K562 (cell line): ENCODE measurements at regions not wholly inside any gene's neighbourhood (a gene's known extent, or its start where the extent isn't known, plus 50 kb on each side); places are given as distances from the start of the nearest gene placed in this dataset.

Experiments used
- ATAC-seq: fragments of 200-7000 bp; cut with Tn5 transposase; 3 replicates; pipeline ENCODE4 v1.9.1; 2020; ENCODE audit warnings: moderate library complexity
- BruUV-seq: library from RNA; stranded (reverse); fragments of 400-500 nt; replicated peaks from 2 replicates; lab custom pipeline; 2021; lab: Mats Ljungman, UMichigan
- CTCF ChIA-PET: fragments of 300-600 bp; formaldehyde crosslinking; extraction: SDS; loops from one replicate; lab custom pipeline; 2021; ENCODE audit warnings: low intra/inter-chr PET ratio; lab: Yijun Ruan, JAX
- POLR2A ChIA-PET: fragments of 300-600, 350-650 bp; sonication (Branson Sonifier 250); formaldehyde crosslinking; extraction: SDS; loops from one replicate; lab custom pipeline; 2021; ENCODE audit warnings: antibody characterized with exemption, inconsistent platforms; lab: Yijun Ruan, JAX
- DNase-seq, 4 experiments: peaks; one replicate each; pipeline versions ENCODE4 v3.0.0 to v3.0.0-alpha.2; 2011 to 2018; ENCODE audit warnings: low spot score in 3 of 4, mixed read lengths in 3 of 4; ENCODE audit errors: extremely low read depth in 1 of 4
- FAIRE-seq: peaks from 2 replicates; lab custom pipeline; 2011; peaks lifted over from hg19 to GRCh38; lab: Jason Lieb, UNC
- H2AFZ ChIP-seq: 2 replicates; pipeline ENCODE4 v1.6.0; 2011; ENCODE audit warnings: low read depth, low read length, control low read depth, inconsistent platforms
- H3K27ac ChIP-seq: fragments of 200-600 bp; 3 replicates; pipeline ENCODE4 v1.8.0; 2011; ENCODE audit warnings: low read depth, mild to moderate bottlenecking, control low read depth, inconsistent platforms, low read length, moderate library complexity, mixed read lengths; ENCODE audit errors: extremely low read depth
- H3K27me3 ChIP-seq, 2 experiments: fragments of 300-600 bp in 1 of 2; 2 replicates in 1 of 2; 3 replicates in 1 of 2; pipeline versions ENCODE4 v1.6.0 to v1.8.0; 2011; ENCODE audit warnings: inconsistent platforms in 2 of 2, low read length in 2 of 2, mild to moderate bottlenecking in 1 of 2, mixed read lengths in 1 of 2, moderate library complexity in 1 of 2; ENCODE audit not compliant: control insufficient read depth in 2 of 2, insufficient read depth in 2 of 2
- H3K36me3 ChIP-seq: fragments of 300-600 bp; 3 replicates; pipeline ENCODE4 v1.8.0; 2011; ENCODE audit warnings: mild to moderate bottlenecking, low read length, inconsistent platforms; ENCODE audit not compliant: control insufficient read depth, insufficient read depth
- H3K4me1 ChIP-seq, 2 experiments: fragments of 200-600 bp in 1 of 2; replicated peaks in 1 of 2; 2 replicates in 1 of 2; 3 replicates in 1 of 2; pipeline versions ENCODE4 v1.5.1 to v1.8.0; 2011; ENCODE audit warnings: inconsistent platforms in 2 of 2, low read length in 2 of 2, mild to moderate bottlenecking in 1 of 2, mixed read lengths in 1 of 2, moderate library complexity in 1 of 2; ENCODE audit not compliant: control insufficient read depth in 2 of 2, insufficient read depth in 2 of 2
- H3K4me2 ChIP-seq: 2 replicates; pipeline ENCODE4 v1.6.1; 2011; ENCODE audit warnings: low read length, control low read depth, inconsistent platforms, mixed read lengths; ENCODE audit not compliant: insufficient read depth
- H3K4me3 ChIP-seq: fragments of 200-600 bp; sonication (generic), shearing (Covaris generic); 2 replicates; pipeline ENCODE4 v1.5.1; 2016; ENCODE audit warnings: control low read depth, inconsistent platforms
- H3K79me2 ChIP-seq: fragments of 200-600 bp; 3 replicates; pipeline ENCODE4 v1.8.0; 2011; ENCODE audit warnings: low read length, inconsistent platforms; ENCODE audit not compliant: control insufficient read depth, insufficient read depth
- H3K9ac ChIP-seq, 2 experiments: 2 replicates each; pipeline versions ENCODE4 v1.6.0 to v1.6.1; 2011; ENCODE audit warnings: low read depth in 2 of 2, low read length in 2 of 2, control low read depth in 1 of 2, inconsistent platforms in 1 of 2, mild to moderate bottlenecking in 1 of 2, mixed read lengths in 1 of 2; ENCODE audit not compliant: insufficient read depth in 1 of 2
- H3K9me1 ChIP-seq: one replicate; pipeline ENCODE4 v1.6.0; 2011; ENCODE audit warnings: inconsistent platforms, mild to moderate bottlenecking, low read length, moderate library complexity; ENCODE audit not compliant: control insufficient read depth, insufficient read depth
- H3K9me3 ChIP-seq: replicated peaks from 2 replicates; pipeline ENCODE4 v1.5.1; 2011; ENCODE audit warnings: low read depth, low read length, inconsistent platforms; ENCODE audit not compliant: control insufficient read depth, insufficient read depth
- H4K20me1 ChIP-seq: replicated peaks from 2 replicates; pipeline ENCODE4 v1.6.1; 2011; ENCODE audit warnings: low read length, inconsistent platforms, mixed read lengths; ENCODE audit not compliant: control insufficient read depth, insufficient read depth
- KDM1A ChIP-seq, 2 experiments: fragments of 450-650 bp; IDR thresholded peaks; 2 replicates each; pipeline ENCODE4 v1.6.1; 2016; ENCODE audit warnings: mild to moderate bottlenecking in 2 of 2
- POLR2B ChIP-seq: fragments of 450-650 bp; IDR thresholded peaks from 2 replicates; pipeline ENCODE4 v1.6.1; 2018; ENCODE audit warnings: low read depth; ENCODE audit not compliant: partially characterized antibody
- PTTG1 ChIP-seq: fragments of 450-650 bp; IDR thresholded peaks from 2 replicates; pipeline ENCODE4 v1.6.1; 2016; ENCODE audit warnings: low read depth, mild to moderate bottlenecking, missing genetic modification characterization, missing compliant biosample characterization
- RBFOX2 ChIP-seq: fragments of 200-400 bp; formaldehyde crosslinking; IDR thresholded peaks from 2 replicates; pipeline ENCODE4 v1.6.1; 2017; ENCODE audit warnings: low read depth, mild to moderate bottlenecking, low read length, moderate library complexity
- SPI1 ChIP-seq: IDR thresholded peaks from 2 replicates; pipeline ENCODE4 v1.6.1; 2011; ENCODE audit warnings: low read depth, low read length, control low read depth, borderline replicate concordance
- WGBS: fragments of 100-300 bp; shearing (Covaris generic); methylation state at CpG from one replicate; pipeline ENCODE4 v1.1.6; 2016; ENCODE audit warnings: low coverage, mixed read lengths; ENCODE audit not compliant: insufficient coverage; ENCODE audit errors: missing lambda C conversion rate; 5-methylcytosine and 5-hydroxymethylcytosine counted together
- in situ Hi-C: fragments of 300-500 bp; cut with MboI; formaldehyde crosslinking; loops from 4 replicates; pipeline ENCODE4 v1.15.0; 2018; ENCODE audit warnings: inconsistent platforms, mixed read lengths
- intact Hi-C: fragments of 100-400 bp; cut with micrococcal nuclease; formaldehyde crosslinking; loops from 2 replicates; pipeline ENCODE4 v1.14.2; 2022
- TF ChIP-seq, protein P1 (sequence below), 2 experiments: fragments of 150-350 bp in 1 of 2; IDR thresholded peaks; 2 replicates each; pipeline ENCODE4 v1.6.1; 2012 to 2016; ENCODE audit warnings: low read depth in 2 of 2, low read length in 2 of 2, mild to moderate bottlenecking in 1 of 2, moderate library complexity in 1 of 2

DNA sequence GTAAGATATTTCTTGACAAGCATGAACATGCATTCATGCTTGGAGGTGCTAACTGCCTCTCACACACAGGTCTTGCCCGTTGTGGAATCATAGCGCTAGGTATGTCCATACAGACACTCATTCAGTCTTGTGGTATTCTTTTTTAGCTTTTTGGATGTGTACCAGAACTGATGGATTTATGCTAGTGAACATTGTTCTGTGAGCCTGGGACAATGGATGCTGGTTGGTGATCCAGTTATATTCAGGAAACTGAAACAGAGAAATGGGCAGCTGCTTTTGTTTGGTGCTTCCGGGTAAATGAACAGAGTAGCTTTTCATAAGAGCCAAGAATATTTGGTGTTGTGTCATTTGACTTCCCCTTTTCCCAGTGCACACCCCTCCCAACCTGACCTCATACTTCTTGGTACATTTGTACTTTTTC lies 78.9 kb upstream of the SLC4A4 start:
- Histone ChIP-seq H3K36me3 (no peaks in the 10 kb centered on the region), H3K4me2 (no peak overlapping the region), H4K20me1 (no peaks in the 10 kb centered on the region), H3K27me3 (peaks cover 0 to 7% of the 10 kb centered on the region in 2 experiments; a peak in 1 of 5 replicates), H3K4me1 (no peaks in the 10 kb centered on the region)
- ChIA-PET CTCF (no interaction called here), POLR2A (interaction anchor here (0.9 to 1.4 kb wide), 2 partner anchors 11 to 12 kb away, joined by 3 read pairs; no protein-coding TSS in a partner anchor)
- no TSS peak for BruUV-seq
- WGBS = 0% methylated on average over 3 of the region's 3 CpGs
- in situ Hi-C loops = loop anchor here (25.0 kb wide), 1 partner anchor 452 kb away; no protein-coding TSS in a partner anchor
- no peak for DNase-seq
- TF ChIP-seq RBFOX2 = no peak
- TF ChIP-seq, protein P1, sequence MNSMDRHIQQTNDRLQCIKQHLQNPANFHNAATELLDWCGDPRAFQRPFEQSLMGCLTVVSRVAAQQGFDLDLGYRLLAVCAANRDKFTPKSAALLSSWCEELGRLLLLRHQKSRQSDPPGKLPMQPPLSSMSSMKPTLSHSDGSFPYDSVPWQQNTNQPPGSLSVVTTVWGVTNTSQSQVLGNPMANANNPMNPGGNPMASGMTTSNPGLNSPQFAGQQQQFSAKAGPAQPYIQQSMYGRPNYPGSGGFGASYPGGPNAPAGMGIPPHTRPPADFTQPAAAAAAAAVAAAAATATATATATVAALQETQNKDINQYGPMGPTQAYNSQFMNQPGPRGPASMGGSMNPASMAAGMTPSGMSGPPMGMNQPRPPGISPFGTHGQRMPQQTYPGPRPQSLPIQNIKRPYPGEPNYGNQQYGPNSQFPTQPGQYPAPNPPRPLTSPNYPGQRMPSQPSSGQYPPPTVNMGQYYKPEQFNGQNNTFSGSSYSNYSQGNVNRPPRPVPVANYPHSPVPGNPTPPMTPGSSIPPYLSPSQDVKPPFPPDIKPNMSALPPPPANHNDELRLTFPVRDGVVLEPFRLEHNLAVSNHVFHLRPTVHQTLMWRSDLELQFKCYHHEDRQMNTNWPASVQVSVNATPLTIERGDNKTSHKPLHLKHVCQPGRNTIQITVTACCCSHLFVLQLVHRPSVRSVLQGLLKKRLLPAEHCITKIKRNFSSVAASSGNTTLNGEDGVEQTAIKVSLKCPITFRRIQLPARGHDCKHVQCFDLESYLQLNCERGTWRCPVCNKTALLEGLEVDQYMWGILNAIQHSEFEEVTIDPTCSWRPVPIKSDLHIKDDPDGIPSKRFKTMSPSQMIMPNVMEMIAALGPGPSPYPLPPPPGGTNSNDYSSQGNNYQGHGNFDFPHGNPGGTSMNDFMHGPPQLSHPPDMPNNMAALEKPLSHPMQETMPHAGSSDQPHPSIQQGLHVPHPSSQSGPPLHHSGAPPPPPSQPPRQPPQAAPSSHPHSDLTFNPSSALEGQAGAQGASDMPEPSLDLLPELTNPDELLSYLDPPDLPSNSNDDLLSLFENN (IDR thresholded peaks at IDR 0.05; ENCODE audit: low read depth in 2 of 2, low read length in 2 of 2) = no peak
- no peak for TF ChIP-seq PTTG1
- TF ChIP-seq POLR2B = no peak
- peak; percentile 75; the same call in 1 of the 2 replicates for TF ChIP-seq SPI1
- TF ChIP-seq KDM1A (IDR thresholded peaks at IDR 0.05) = no peak
- TF ChIP-seq, all 486 proteins: peak for 1
- intact Hi-C loops = no loop called here
- FAIRE-seq (no peak), ATAC-seq (no peak)
- Histone ChIP-seq H3K27ac (no peak overlapping the region), H2AFZ (no peak overlapping the region), H3K9me3 (no peaks in the 10 kb centered on the region), H3K9ac (no peak overlapping the region), H3K4me3 (no peak overlapping the region), H3K9me1 (no peaks in the 10 kb centered on the region), H3K79me2 (no peaks in the 10 kb centered on the region)
